ENCODE measurements at regions not wholly inside any gene's neighbourhood (a gene's known extent, or its start where the extent isn't known, plus 50 kb on each side); places are given as distances from the start of the nearest gene placed in this dataset.

DNA sequence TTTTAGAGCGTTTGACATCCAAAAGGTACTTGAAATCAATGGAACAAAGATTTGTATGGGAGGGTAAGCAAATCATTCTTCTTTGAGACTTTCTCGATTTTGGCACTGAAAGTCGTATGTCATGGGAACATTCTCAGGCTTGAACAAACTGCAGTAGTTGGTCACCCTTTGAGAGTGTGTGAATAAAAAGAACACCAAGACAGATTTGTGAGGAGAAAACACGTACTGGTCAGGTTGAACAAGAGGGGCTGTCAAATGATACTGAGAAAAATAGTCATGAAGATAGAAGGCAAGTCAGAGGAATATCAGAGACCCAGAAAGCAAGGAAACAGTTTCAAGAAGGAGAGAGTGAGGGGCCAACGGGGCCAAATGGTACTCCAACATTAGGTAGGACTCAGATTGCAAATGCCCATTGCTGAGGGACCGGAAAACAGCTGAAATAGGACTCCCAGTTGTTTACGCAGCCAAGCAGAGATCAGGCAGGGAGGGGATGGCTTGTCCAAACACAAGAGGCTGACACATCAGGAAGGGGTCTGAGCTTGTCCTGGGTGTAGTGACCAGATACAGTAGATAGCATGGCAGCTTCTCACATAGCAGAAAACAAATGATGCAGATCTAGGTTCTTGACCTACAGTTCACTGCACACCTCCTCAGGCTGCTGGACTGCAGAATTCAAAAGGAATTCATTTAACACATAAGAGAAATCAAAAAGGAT, 74.5 kb upstream of the MYOCD start (continued):
- no peak for TF ChIP-seq MYB (IDR thresholded peaks at IDR 0.05; ENCODE audit: borderline replicate concordance, low read depth, low read length)
- TF ChIP-seq MTA2 (IDR thresholded peaks at IDR 0.05; ENCODE audit: low read depth): no peak

DNA sequence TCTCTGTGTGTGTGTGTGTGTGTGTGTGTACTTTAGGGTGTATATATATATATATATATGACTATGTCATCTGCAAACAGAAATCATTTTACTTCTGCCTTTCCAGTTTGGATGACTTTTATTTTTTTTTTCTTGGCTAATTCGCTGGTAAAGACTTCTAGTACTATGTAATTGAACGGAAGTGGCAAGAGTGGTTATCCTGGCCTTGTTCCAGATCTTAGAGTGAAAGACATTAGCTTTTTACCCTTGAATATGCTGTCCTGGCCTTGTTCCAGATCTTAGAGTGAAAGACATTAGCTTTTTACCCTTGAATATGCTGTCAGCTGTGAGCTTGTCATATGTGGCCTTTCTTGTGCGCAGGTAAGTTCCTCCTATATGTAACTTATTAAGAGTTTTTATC, 72.7 kb upstream of the MYOCD start:
- Histone ChIP-seq H3K4me3 (no peak overlapping the region), H3K36me3 (ENCODE audit: control insufficient read depth in 2 of 2, insufficient read depth in 2 of 2, low read length in 1 of 2) (no peaks in the 10 kb centered on the region), H3K9me3 (replicated peaks; ENCODE audit: control insufficient read depth, insufficient read depth, low read length) (no peaks in the 10 kb centered on the region), H3K79me2 (ENCODE audit: control insufficient read depth, insufficient read depth, low read length) (no peaks in the 10 kb centered on the region), H3K4me2 (ENCODE audit: control insufficient read depth, insufficient read depth) (no peak overlapping the region), H2AFZ (ENCODE audit: control insufficient read depth, low read depth, low read length) (no peak overlapping the region), H3K4me1 (ENCODE audit: control insufficient read depth, insufficient read depth, low read length) (no peaks in the 10 kb centered on the region), H3K27me3 (replicated peaks in 1 of 2; ENCODE audit: control insufficient read depth in 2 of 2, insufficient read depth in 2 of 2, low read length in 1 of 2) (no peaks in the 10 kb centered on the region), H3K9ac (ENCODE audit: control insufficient read depth, insufficient read depth, low read length) (no peak overlapping the region), H4K20me1 (ENCODE audit: control insufficient read depth, insufficient read depth) (no peaks in the 10 kb centered on the region), H3K27ac (ENCODE audit: control insufficient read depth, insufficient read depth) (no peak overlapping the region)
- in situ Hi-C loops (cut with MboI): no loop called here
- 50% methylated on average over 3 of the region's 3 CpGs for WGBS (ENCODE audit: insufficient coverage, insufficient replicate concordance, low lambda C conversion rate, missing lambda C conversion rate)
- RAD21 ChIA-PET (ENCODE audit: unreplicated experiment): no interaction called here
- ATAC-seq (no peak), FAIRE-seq (no peak), DNase-seq (ENCODE audit: low read depth, low spot score) (no peak)
- BruUV-seq (replicated peaks): no TSS peak
- intact Hi-C loops (cut with micrococcal nuclease; ENCODE audit: unreplicated experiment): no loop called here
- CTCF ChIA-PET: no interaction called here
- POLR2A ChIA-PET: no interaction called here
- TF ChIP-seq SMAD1 (IDR thresholded peaks at IDR 0.05; ENCODE audit: low read depth, partially characterized antibody): peak; percentile 29
- TF ChIP-seq POLR2A (IDR thresholded peaks at IDR 0.05; ENCODE audit: low read depth, low read length): no peak
- SMC1A ChIA-PET (ENCODE audit: uncharacterized antibody, unreplicated experiment): no interaction called here

DNA sequence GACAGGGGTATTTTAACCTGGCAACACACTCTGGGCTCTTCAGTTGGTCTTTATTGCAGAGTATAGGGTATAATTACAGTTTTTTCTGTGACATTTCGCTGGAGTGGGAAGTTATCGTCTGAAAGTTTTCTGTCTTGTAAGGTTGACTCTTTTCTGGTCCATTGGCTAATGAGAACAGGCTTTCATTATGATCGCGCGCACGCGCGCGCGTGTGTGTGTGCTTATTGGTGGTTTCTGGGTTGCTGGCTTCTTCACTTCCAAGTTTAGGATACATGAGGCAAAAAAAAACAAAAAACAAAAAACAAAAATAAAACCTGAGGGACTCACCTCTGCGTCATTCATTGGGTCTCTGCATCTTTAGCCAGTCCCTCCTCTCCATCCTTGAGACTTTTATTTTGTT, 68.7 kb upstream of the MYOCD start:
- Histone ChIP-seq H3K9ac (ENCODE audit: control insufficient read depth, insufficient read depth, low read length) (no peak overlapping the region), H4K20me1 (ENCODE audit: control insufficient read depth, insufficient read depth) (no peaks in the 10 kb centered on the region), H3K79me2 (ENCODE audit: control insufficient read depth, insufficient read depth, low read length) (no peaks in the 10 kb centered on the region), H3K4me3 (no peak overlapping the region), H2AFZ (ENCODE audit: control insufficient read depth, low read depth, low read length) (no peak overlapping the region), H3K36me3 (ENCODE audit: control insufficient read depth in 2 of 2, insufficient read depth in 2 of 2, low read length in 1 of 2) (no peaks in the 10 kb centered on the region), H3K9me3 (replicated peaks; ENCODE audit: control insufficient read depth, insufficient read depth, low read length) (no peaks in the 10 kb centered on the region), H3K4me2 (ENCODE audit: control insufficient read depth, insufficient read depth) (no peak overlapping the region), H3K27me3 (replicated peaks in 1 of 2; ENCODE audit: control insufficient read depth in 2 of 2, insufficient read depth in 2 of 2, low read length in 1 of 2) (no peaks in the 10 kb centered on the region), H3K27ac (ENCODE audit: control insufficient read depth, insufficient read depth) (no peak overlapping the region), H3K4me1 (ENCODE audit: control insufficient read depth, insufficient read depth, low read length) (no peaks in the 10 kb centered on the region)
- TF ChIP-seq NR2F1 (conservative IDR thresholded peaks at IDR 0.05) (no peak), ZNF207 (IDR thresholded peaks at IDR 0.05; ENCODE audit: borderline replicate concordance) (no peak), RUNX3 (IDR thresholded peaks at IDR 0.05; ENCODE audit: low read length) (no peak), ZNF622 (IDR thresholded peaks at IDR 0.05) (no peak), SMAD1 (IDR thresholded peaks at IDR 0.05; ENCODE audit: low read depth, partially characterized antibody) (no peak), FOXM1 (IDR thresholded peaks at IDR 0.05; ENCODE audit: low read depth, low read length) (no peak), FOXK2 (IDR thresholded peaks at IDR 0.05) (no peak), KDM1A (IDR thresholded peaks at IDR 0.05; ENCODE audit: borderline replicate concordance) (no peak)
- TF ChIP-seq, protein P1, sequence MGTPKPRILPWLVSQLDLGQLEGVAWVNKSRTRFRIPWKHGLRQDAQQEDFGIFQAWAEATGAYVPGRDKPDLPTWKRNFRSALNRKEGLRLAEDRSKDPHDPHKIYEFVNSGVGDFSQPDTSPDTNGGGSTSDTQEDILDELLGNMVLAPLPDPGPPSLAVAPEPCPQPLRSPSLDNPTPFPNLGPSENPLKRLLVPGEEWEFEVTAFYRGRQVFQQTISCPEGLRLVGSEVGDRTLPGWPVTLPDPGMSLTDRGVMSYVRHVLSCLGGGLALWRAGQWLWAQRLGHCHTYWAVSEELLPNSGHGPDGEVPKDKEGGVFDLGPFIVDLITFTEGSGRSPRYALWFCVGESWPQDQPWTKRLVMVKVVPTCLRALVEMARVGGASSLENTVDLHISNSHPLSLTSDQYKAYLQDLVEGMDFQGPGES (IDR thresholded peaks at IDR 0.05): no peak
- TF ChIP-seq, protein P2, sequence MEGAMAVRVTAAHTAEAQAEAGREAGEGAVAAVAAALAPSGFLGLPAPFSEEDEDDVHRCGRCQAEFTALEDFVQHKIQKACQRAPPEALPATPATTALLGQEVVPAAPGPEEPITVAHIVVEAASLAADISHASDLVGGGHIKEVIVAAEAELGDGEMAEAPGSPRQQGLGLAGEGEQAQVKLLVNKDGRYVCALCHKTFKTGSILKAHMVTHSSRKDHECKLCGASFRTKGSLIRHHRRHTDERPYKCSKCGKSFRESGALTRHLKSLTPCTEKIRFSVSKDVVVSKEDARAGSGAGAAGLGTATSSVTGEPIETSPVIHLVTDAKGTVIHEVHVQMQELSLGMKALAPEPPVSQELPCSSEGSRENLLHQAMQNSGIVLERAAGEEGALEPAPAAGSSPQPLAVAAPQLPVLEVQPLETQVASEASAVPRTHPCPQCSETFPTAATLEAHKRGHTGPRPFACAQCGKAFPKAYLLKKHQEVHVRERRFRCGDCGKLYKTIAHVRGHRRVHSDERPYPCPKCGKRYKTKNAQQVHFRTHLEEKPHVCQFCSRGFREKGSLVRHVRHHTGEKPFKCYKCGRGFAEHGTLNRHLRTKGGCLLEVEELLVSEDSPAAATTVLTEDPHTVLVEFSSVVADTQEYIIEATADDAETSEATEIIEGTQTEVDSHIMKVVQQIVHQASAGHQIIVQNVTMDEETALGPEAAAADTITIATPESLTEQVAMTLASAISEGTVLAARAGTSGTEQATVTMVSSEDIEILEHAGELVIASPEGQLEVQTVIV (IDR thresholded peaks at IDR 0.05; ENCODE audit: borderline replicate concordance, partially characterized antibody): no peak
- FAIRE-seq (no peak), ATAC-seq (no peak), DNase-seq (ENCODE audit: low read depth, low spot score) (no peak)
- intact Hi-C loops (cut with micrococcal nuclease; ENCODE audit: unreplicated experiment): no loop called here
- WGBS (ENCODE audit: insufficient coverage, insufficient replicate concordance, low lambda C conversion rate, missing lambda C conversion rate): 70% methylated on average over 11 of the region's 11 CpGs
- ChIA-PET RAD21 (ENCODE audit: unreplicated experiment) (no interaction called here), SMC1A (ENCODE audit: uncharacterized antibody, unreplicated experiment) (no interaction called here), POLR2A (no interaction called here), CTCF (no interaction called here)
- in situ Hi-C loops (cut with MboI): no loop called here
- no TSS peak for BruUV-seq (replicated peaks)

Measured in GM12878 (cell line).